GM13976 (cell line): ENCODE measurements at regions not wholly inside any gene's neighbourhood (a gene's known extent, or its start where the extent isn't known, plus 50 kb on each side); places are given as distances from the start of the nearest gene placed in this dataset.
A peak's percentile ranks its signal among the peaks of the same experiment; 100 is the strongest.
"Not testable (repeated sequence)": the region's sequence is repeated elsewhere in the genome, so short reads cannot be mapped to it uniquely, and the experiment has no call there.

ENCODE experiments used
- DNase-seq: peaks from one replicate; pipeline ENCODE4 v3.0.0; 2012; ENCODE audit warnings: low spot score
- CTCF ChIP-seq: IDR thresholded peaks from 2 replicates; pipeline ENCODE4 v1.5.1; 2012; ENCODE audit warnings: borderline replicate concordance, mild to moderate bottlenecking; ENCODE audit not compliant: insufficient read depth; ENCODE audit errors: extremely low read depth, missing control alignments, control extremely low read depth
- in situ Hi-C: fragments of 300-500 bp; cut with MboI; formaldehyde crosslinking; loops from one replicate; pipeline ENCODE4 v1.12.0; 2022; ENCODE audit warnings: low sequenced_read_pairs, mixed read lengths, inconsistent platforms; ENCODE audit not compliant: unreplicated experiment

DNA sequence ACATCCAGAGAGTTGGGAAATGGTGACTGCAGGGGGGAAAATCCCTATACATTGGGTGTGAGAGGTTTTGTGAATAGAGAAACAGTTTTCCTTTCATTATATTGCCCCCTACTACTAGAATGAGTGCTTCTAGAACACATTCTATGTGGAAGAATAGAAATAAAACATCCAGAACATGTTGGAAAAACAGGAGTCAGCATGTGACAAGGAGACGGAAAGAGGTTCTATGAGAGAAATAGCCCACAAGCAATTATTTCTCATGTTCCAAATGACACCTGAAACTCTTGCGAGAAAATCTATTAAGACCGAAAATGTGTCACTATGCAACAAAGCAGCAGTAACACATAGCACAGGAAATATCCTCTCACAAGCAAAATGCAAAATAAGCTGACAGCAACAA, 202.7 kb upstream of the SPOPL start:
- in situ Hi-C loops: no loop called here
- DNase-seq: peak; percentile 15
- TF ChIP-seq CTCF: no peak

DNA sequence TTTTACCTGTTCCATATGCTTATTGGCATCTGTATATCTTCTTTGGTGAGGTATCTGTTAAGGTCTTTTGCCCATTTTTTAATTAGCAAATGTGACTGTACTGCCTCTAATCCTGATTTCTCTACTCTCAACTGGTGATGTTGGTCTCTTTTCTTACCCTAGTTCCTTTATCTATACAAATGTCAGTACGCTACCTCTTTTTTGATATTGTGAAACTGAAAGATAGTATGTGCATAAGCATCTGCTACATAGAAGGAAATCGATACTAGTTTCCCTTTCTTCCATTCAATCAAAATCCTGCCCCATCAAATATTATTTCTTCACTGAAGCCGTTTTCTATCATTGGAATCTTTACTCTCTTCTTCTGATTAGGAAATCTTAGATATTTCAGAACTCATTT, 194.9 kb upstream of the SPOPL start:
- no peak for TF ChIP-seq CTCF
- DNase-seq: no peak
- in situ Hi-C loops: no loop called here

GRCh38 chr2:138307099-138307498, 194.5 kb upstream of the SPOPL start:
- in situ Hi-C loops: no loop called here
- no peak for DNase-seq
- no peak for TF ChIP-seq CTCF

GRCh38 chr2:138309760-138310159, 191.8 kb upstream of the SPOPL start:
- in situ Hi-C loops: no loop called here
- TF ChIP-seq CTCF: no peak
- no peak for DNase-seq

DNA sequence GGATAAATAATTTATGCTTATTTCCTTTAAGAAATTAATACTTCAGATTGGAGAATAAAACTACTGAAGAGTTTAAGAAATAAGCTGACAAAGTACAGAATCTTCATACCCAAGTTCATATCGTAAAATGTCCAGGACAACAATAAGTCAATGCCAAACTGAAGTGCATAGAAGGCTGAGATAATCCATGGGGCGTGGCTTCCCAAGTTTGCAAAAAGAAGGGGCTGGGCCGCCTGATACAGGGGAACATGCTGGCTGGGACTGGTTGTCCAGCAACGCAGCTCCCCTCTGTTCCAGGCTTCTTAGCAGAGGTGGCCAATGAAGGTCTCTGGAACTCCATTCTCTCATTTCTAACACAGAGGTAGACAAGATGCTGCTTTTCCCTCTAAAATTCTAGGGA, 189.5 kb upstream of the SPOPL start:
- in situ Hi-C loops: no loop called here
- no peak for TF ChIP-seq CTCF
- no peak for DNase-seq

- DNase-seq, in situ Hi-C loops: not testable (repeated sequence)
Measured at GRCh38 chr2:138315619-138316018, 186.0 kb upstream of the SPOPL start.

- in situ Hi-C loops: no loop called here
- no peak for TF ChIP-seq CTCF
- no peak for DNase-seq
Measured at GRCh38 chr2:138319616-138320015, 182.0 kb upstream of the SPOPL start.
